Memory B cell (primary cell): ENCODE measurements at regions not wholly inside any gene's neighbourhood (a gene's known extent, or its start where the extent isn't known, plus 50 kb on each side); places are given as distances from the start of the nearest gene placed in this dataset.

Source experiments
- ATAC-seq: fragments of 150-1000 bp; cut with Tn5 transposase; 2 replicates; pipeline ENCODE4 v1.10.0; 2021; ENCODE audit warnings: low read depth, mild to moderate bottlenecking, moderate library complexity
- DNase-seq, 2 donors: peaks; one replicate each; pipeline ENCODE4 v3.0.0; 2022; ENCODE audit warnings: low spot score in 2 of 2
- H3K27ac Mint-ChIP-seq: one replicate; pipeline ENCODE4 v1.8.0; 2022; ENCODE audit warnings: mild to moderate bottlenecking, moderate library complexity, mixed read lengths
- H3K27me3 Mint-ChIP-seq: one replicate; pipeline ENCODE4 v1.8.0; 2022; ENCODE audit warnings: mixed read lengths
- H3K36me3 Mint-ChIP-seq: one replicate; pipeline ENCODE4 v1.8.0; 2022; ENCODE audit warnings: mild to moderate bottlenecking, mixed read lengths
- H3K4me1 Mint-ChIP-seq: one replicate; pipeline ENCODE4 v1.8.0; 2022; ENCODE audit warnings: mixed read lengths
- H3K4me3 Mint-ChIP-seq: one replicate; pipeline ENCODE4 v1.8.0; 2022; ENCODE audit warnings: mild to moderate bottlenecking, moderate library complexity, mixed read lengths
- H3K9me3 Mint-ChIP-seq: one replicate; pipeline ENCODE4 v1.8.0; 2022; ENCODE audit warnings: mixed read lengths

DNA sequence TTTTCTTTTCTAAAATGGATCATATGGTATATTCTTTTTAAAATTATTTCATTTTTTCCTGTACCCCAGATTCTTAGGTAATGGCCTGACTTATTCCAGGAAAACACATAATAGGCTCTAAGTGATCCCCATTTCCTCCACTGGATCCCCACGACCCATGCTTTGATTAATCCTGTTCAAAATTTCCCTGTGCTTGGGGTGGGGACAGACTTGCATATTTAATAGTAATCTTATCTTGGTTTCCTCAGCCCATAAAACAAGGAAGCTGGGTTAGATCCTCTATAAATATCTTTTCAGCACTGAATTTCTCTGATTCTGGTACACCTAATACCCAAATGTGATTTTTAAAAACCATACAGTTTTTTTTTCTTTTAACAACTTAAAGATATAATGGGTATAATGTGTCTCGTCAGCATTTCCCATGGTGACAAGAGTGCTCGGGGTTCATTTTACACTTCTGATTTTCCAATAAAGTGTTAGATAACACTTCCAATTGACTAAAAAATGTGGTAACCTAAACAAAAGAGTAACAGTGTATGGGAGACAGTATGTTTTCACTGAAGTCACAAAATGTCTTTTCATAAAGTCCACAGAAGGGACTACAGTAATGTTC lies 693.5 kb upstream of the TENM3 start:
- no peaks in the 10 kb centered on the region for H3K4me1 Mint-ChIP-seq
- DNase-seq (no peak), ATAC-seq (no peak)
- no peak overlapping the region for H3K4me3 Mint-ChIP-seq
- H3K9me3 Mint-ChIP-seq = peaks cover 5% of the 10 kb centered on the region
- no peaks in the 10 kb centered on the region for H3K27me3 Mint-ChIP-seq
- H3K27ac Mint-ChIP-seq = no peak overlapping the region
- H3K36me3 Mint-ChIP-seq = no peaks in the 10 kb centered on the region

DNA sequence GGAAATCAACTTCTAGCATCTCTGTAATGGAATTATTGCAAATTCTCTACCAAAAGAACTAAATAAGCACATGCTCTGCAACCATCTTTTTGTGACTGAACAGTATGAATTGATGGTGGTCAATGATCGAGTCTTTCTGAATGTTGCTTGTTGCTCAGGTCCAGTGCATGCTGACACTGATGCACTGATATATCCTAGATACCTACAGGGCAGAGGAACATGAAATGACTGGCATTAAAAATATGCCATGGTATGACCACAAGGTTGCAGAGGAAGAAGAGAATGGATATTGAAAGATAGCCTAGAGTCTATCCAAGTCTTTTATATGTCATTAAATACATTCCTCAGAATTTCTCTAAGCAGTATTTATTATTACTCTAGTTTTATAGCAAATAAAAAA lies 692.8 kb upstream of the TENM3 start:
- no peak for DNase-seq
- H3K9me3 Mint-ChIP-seq = peaks cover 5% of the 10 kb centered on the region

DNA sequence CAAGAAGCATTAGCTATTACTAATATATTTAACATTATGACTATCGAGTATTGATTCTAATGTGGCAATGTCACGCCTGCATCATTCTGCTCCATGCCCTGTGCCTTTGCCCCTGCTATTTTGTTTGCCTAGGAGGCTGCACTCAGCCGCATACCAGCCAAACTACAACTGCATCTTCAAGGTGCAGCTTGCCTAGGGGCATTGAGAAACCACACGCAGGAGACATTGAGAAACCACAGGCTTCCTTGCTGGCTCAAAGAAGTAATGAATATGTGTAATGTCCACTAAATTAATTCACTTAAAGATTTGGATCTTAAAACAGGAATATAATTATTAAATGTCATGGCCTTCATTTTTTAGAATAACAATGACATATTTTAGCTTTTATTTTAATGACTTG lies 683.6 kb upstream of the TENM3 start:
- Mint-ChIP-seq H3K36me3 (no peaks in the 10 kb centered on the region), H3K4me1 (no peaks in the 10 kb centered on the region), H3K27ac (no peak overlapping the region), H3K4me3 (no peak overlapping the region), H3K27me3 (no peaks in the 10 kb centered on the region), H3K9me3 (peaks cover 3% of the 10 kb centered on the region)
- no peak for DNase-seq
- ATAC-seq = no peak

More for the DNA sequence above, 692.8 kb upstream of the TENM3 start:
- no peak overlapping the region for H3K27ac Mint-ChIP-seq
- no peaks in the 10 kb centered on the region for H3K36me3 Mint-ChIP-seq
- no peaks in the 10 kb centered on the region for H3K4me1 Mint-ChIP-seq
- no peaks in the 10 kb centered on the region for H3K27me3 Mint-ChIP-seq
- ATAC-seq = no peak
- H3K4me3 Mint-ChIP-seq = no peak overlapping the region

DNA sequence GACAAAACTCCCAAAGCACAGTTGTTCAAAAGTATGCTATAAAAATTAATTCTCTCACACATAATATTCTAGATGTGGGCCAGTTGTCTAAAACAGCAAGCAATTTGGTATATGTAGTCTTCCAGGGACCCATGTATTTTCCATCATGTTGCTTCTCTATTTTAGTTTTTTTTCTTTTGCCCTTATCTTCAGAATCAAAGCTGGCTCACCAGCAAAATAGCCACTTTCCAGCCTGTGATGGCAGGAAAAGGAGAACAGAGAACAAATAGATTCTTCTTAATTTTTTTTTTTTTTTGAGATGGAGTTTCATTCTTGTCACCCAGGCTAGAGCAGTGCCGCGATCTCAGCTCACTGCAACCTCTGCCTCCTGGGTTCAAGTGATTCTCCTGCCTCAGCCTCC lies 680.8 kb upstream of the TENM3 start:
- H3K4me1 Mint-ChIP-seq = no peaks in the 10 kb centered on the region
- H3K27me3 Mint-ChIP-seq = no peaks in the 10 kb centered on the region
- DNase-seq (no peak), ATAC-seq (no peak)
- peaks cover 4% of the 10 kb centered on the region for H3K9me3 Mint-ChIP-seq
- H3K36me3 Mint-ChIP-seq = no peaks in the 10 kb centered on the region
- H3K27ac Mint-ChIP-seq = no peak overlapping the region
- H3K4me3 Mint-ChIP-seq = no peak overlapping the region

DNA sequence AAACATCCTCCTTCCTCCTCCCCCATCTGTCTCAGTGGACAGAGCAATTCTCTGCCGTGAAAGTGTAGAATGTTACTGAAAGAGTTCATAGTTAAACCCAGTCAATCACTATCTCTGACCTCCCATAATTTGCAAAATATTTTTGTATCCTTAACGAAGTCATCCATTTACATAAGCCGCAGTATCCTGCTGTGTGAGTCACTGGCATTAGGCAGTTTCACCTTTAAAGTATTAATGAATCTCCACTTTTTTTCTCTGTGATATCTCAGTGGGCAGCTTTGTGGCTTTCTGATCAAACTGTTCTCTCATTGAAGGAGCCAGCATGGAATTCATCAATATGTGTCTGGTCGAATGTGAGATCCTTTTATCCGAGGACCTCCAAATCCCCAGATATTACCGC lies 678.6 kb upstream of the TENM3 start:
- no peak overlapping the region for H3K4me3 Mint-ChIP-seq
- peaks cover 4% of the 10 kb centered on the region for H3K9me3 Mint-ChIP-seq
- H3K27ac Mint-ChIP-seq = no peak overlapping the region
- H3K36me3 Mint-ChIP-seq = no peaks in the 10 kb centered on the region
- no peaks in the 10 kb centered on the region for H3K27me3 Mint-ChIP-seq
- H3K4me1 Mint-ChIP-seq = no peaks in the 10 kb centered on the region
- ATAC-seq = no peak
- DNase-seq = no peak

DNA sequence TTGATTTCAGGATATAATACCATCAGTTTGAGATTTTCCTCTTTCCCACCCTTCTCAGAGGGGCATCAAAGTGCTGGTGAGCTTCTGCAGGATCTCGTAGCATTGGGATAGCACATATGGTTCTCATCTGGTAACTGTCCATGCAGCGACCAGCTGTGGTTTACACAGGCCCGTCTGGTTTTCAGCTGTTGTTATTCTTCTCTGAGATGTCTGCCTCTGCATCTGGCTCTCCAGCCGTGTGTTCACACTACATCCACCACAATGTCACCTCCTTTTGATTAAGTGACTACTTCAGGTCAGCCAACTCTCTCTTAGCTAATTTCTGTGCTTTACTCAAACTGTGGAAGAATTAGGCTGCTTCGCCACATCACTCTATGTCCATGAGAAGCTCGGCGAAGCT lies 676.7 kb upstream of the TENM3 start:
- Mint-ChIP-seq H3K36me3 (no peaks in the 10 kb centered on the region), H3K9me3 (peaks cover 6% of the 10 kb centered on the region), H3K27me3 (no peaks in the 10 kb centered on the region), H3K4me3 (no peak overlapping the region), H3K27ac (no peak overlapping the region), H3K4me1 (no peaks in the 10 kb centered on the region)
- DNase-seq (no peak), ATAC-seq (no peak)

DNA sequence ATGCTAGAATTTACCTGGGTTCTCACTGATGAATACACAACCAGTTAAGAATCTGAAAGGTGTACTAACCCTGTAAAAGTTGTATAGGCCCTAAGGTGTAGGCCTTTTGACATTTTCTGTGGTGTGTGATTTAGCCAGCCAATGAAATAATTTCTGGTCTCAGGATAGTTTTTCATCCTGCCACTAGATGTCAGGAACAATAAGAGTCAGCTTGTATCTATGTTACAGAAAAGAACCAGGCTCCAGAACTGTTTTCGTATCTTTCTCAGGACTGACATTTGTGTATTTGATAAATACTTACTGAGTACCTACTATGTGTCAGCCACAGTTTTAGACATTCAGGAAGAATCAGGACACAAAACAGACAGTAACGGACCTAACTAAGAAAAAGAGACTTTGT lies 673.6 kb upstream of the TENM3 start:
- H3K27me3 Mint-ChIP-seq = no peaks in the 10 kb centered on the region
- ATAC-seq = no peak
- no peak for DNase-seq
- peaks cover 7% of the 10 kb centered on the region for H3K9me3 Mint-ChIP-seq
- H3K27ac Mint-ChIP-seq = no peak overlapping the region
- no peaks in the 10 kb centered on the region for H3K4me1 Mint-ChIP-seq
- H3K4me3 Mint-ChIP-seq = no peak overlapping the region
- H3K36me3 Mint-ChIP-seq = no peaks in the 10 kb centered on the region

DNA sequence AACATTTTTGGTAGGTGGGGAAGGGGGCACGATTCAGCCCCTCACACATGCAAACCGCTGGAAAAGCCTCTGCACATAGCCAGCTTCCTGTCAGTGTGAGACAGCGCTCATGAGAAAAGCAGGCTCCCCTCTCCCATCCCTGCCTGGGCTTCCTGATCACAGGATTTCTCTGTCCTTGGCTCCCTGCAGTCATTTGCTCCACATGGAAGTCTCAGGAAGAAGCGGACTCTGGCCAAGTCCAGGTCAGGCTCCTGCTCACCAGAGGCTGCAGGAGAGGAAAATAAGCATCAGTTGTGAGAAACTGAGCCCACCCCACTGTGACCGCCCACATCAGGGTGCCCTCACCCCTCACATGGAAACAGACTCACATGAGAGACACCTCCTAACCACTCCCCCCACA lies 664.3 kb upstream of the TENM3 start:
- no peak for DNase-seq
- no peak for ATAC-seq
- no peaks in the 10 kb centered on the region for H3K27me3 Mint-ChIP-seq
- H3K4me3 Mint-ChIP-seq = no peak overlapping the region
- no peak overlapping the region for H3K27ac Mint-ChIP-seq
- no peaks in the 10 kb centered on the region for H3K36me3 Mint-ChIP-seq
- H3K4me1 Mint-ChIP-seq = no peaks in the 10 kb centered on the region
- H3K9me3 Mint-ChIP-seq = peaks cover 2% of the 10 kb centered on the region

DNA sequence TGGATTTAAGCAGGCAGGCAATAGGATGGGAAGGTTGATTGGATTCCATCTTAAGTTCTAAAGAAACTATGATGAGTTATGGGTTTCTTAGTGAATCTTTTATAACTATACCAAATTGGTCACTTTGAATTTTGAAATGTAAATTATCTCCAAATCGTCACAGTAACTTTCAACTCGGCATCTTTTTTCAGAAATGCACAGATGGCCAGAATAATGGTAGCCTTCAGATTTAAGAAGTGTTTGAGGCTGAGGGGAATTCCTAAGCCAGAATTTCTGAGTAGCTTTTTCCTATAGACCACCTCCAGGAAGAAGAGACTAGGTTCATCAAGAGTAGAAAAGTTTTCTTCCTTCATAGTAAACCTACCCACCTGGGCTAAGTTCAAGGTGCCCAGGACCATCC lies 663.7 kb upstream of the TENM3 start:
- H3K36me3 Mint-ChIP-seq = no peaks in the 10 kb centered on the region
- no peaks in the 10 kb centered on the region for H3K27me3 Mint-ChIP-seq
- H3K27ac Mint-ChIP-seq = no peak overlapping the region
- H3K4me1 Mint-ChIP-seq = no peaks in the 10 kb centered on the region
- DNase-seq (no peak), ATAC-seq (no peak)
- H3K9me3 Mint-ChIP-seq = peaks cover 2% of the 10 kb centered on the region
- no peak overlapping the region for H3K4me3 Mint-ChIP-seq

DNA sequence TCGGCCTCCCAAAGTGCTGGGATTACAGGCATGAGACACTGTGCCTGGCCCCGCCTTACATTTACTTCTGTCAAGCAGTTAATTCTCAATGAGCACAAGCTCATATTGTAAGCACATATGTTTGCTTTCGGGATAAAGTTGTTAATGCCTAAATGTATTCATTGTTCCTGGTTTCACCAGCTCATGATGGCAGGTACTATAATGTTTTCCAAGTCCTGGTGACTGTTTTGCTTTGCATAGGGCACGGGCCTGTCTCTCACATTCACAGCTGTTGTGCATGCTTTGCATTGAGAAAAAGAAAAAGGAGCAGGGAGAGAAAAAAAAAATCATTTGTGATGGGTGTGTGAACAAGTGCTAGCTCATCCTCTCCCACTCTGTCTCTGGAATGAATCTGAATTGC lies 661.2 kb upstream of the TENM3 start:
- Mint-ChIP-seq H3K4me1 (no peaks in the 10 kb centered on the region), H3K36me3 (no peaks in the 10 kb centered on the region), H3K27ac (no peak overlapping the region), H3K27me3 (no peaks in the 10 kb centered on the region), H3K9me3 (peaks cover 2% of the 10 kb centered on the region), H3K4me3 (no peak overlapping the region)
- ATAC-seq (no peak), DNase-seq (no peak)

DNA sequence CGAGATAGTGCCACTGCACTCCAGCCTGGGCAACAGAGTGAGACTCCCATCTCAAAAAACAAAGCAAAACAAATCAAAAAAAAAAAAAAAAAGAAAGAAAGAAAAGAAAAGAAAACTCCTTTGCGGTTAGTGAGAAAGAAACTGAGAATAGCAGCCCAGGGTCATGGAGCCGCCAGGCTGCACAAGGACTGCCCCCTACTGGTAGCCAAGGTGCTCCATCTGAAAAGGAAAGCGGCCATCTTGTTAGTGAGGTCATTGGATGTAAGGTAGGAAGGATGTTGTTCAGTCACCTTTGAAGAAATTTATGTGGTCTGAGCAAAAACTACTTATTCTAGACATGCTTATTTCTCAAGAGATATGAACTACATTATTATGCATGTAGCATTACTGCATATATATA lies 660.6 kb upstream of the TENM3 start:
- no peak for ATAC-seq
- no peaks in the 10 kb centered on the region for H3K27me3 Mint-ChIP-seq
- DNase-seq = no peak
- no peak overlapping the region for H3K4me3 Mint-ChIP-seq
- H3K9me3 Mint-ChIP-seq = peaks cover 3% of the 10 kb centered on the region
- no peak overlapping the region for H3K27ac Mint-ChIP-seq
- no peaks in the 10 kb centered on the region for H3K36me3 Mint-ChIP-seq
- H3K4me1 Mint-ChIP-seq = no peaks in the 10 kb centered on the region

DNA sequence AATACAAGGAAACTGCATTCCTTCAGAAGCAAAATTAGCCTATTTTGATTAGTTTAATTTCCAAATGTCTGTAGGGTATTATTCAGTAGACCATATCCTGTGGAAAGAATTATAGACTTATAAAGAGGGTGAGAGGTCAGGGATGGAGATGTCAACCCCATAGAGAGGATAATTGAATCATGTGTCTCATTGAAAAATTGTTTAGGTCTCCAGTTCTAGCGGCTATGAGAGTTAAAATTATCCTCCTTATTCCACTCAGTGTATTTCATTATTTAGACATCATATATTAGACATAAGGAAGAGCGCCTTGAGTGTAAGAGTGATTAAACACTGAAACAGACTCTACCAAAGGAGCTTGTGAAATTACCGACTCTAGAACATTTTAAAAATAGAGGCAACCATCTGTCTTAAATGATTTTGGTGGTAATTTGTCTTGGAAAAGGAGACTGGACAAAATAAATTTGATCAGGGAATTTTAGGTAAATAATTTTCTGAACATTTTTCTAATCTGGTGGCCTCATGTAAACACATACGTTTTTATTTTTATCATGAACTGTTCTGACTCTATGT lies 654.4 kb upstream of the TENM3 start:
- no peak overlapping the region for H3K27ac Mint-ChIP-seq
- DNase-seq = no peak
- H3K36me3 Mint-ChIP-seq = no peaks in the 10 kb centered on the region
- ATAC-seq = no peak
- H3K9me3 Mint-ChIP-seq = peaks cover 4% of the 10 kb centered on the region
- H3K4me3 Mint-ChIP-seq = no peak overlapping the region
- no peaks in the 10 kb centered on the region for H3K4me1 Mint-ChIP-seq
- no peaks in the 10 kb centered on the region for H3K27me3 Mint-ChIP-seq

DNA sequence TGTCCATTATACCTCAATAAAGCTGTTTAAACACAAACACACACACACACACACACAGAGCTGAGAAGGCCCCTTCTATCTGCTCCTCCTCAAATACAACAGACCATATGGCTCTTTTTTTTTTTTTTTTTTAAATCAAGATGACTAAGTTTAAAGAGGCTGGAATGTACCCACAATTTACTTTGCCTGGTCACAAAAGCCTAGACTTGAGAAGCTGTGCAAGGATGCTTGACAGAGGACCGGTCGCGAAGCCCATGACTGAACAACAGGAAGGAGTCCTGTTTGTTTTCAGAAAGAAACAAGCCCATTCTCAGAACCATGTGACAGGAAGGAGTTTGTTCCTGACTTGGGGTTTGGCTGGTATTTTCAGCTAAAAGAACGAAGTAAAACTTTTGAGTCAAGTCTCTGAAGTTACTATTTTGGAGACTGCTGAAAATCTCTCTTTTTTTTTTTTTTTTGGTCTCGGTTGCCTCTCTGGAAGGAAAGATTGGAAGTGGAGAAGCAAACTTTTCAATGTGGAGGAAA lies 650.9 kb upstream of the TENM3 start:
- DNase-seq (no peak), ATAC-seq (no peak)
- H3K4me3 Mint-ChIP-seq = no peak overlapping the region
- H3K27ac Mint-ChIP-seq = no peak overlapping the region
- peaks cover 1% of the 10 kb centered on the region for H3K9me3 Mint-ChIP-seq
- H3K4me1 Mint-ChIP-seq = no peaks in the 10 kb centered on the region
- no peaks in the 10 kb centered on the region for H3K36me3 Mint-ChIP-seq
- no peaks in the 10 kb centered on the region for H3K27me3 Mint-ChIP-seq

DNA sequence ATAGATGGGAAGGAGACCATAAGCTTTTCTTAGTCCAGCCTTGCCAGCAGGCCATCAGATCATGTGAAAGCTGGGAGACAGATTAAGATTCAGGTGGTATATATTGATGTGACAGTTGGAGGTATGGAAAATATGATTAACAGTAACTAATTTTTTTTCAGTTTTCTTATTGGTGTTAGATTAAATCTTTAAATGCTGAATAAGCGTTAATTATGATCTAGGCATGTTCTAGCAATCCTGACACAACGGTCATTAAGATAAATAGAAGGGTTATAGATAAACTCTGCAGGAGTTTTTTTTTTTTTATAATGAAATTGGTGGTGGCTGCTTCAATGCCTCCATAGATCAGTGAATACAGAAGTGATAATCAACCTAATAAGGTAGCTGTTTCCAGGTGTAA lies 649.5 kb upstream of the TENM3 start:
- Mint-ChIP-seq H3K27ac (no peak overlapping the region), H3K4me3 (no peak overlapping the region), H3K27me3 (no peaks in the 10 kb centered on the region), H3K9me3 (peaks cover 1% of the 10 kb centered on the region), H3K36me3 (no peaks in the 10 kb centered on the region), H3K4me1 (no peaks in the 10 kb centered on the region)
- ATAC-seq (no peak), DNase-seq (no peak)

DNA sequence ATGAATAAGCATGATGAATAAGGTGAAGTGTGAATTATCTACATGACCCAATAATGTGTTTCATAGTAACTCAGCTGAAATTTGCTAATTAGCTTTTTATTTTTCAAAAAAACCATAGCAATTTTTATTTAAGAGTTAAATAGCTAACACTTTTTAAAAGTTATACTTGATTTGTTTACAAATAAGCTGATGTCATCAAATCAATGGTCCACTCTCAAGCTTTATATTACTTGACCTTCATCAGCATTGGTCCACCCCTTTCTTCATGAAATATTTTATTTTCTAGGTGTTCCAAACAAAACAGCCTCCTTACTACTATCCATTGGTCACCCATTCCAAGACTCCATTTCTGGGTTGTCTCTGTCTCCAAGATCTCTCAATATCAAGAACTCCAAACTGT lies 649.0 kb upstream of the TENM3 start:
- DNase-seq (no peak), ATAC-seq (no peak)
- no peaks in the 10 kb centered on the region for H3K36me3 Mint-ChIP-seq

More for the DNA sequence above, 649.0 kb upstream of the TENM3 start:
- Mint-ChIP-seq H3K4me1 (no peaks in the 10 kb centered on the region), H3K27ac (no peak overlapping the region), H3K27me3 (no peaks in the 10 kb centered on the region), H3K4me3 (no peak overlapping the region), H3K9me3 (peaks cover 1% of the 10 kb centered on the region)
